Activated CD8-positive, alpha-beta memory T cell treated with anti-CD3 and anti-CD28 coated beads, Interleukin-2, amount 10 ng/mL, durations not matched to agents 7 days and 5 days (primary cell): ENCODE measurements at regions not wholly inside any gene's neighbourhood (a gene's known extent, or its start where the extent isn't known, plus 50 kb on each side); places are given as distances from the start of the nearest gene placed in this dataset.

Experiments
- ATAC-seq: fragments of 150-1000 bp; cut with Tn5 transposase; one replicate; pipeline ENCODE4 v1.10.0; 2021; ENCODE audit warnings: moderate library complexity
- CTCF ChIA-PET: fragments of 350-600 bp; sonication (Branson Sonifier 250); formaldehyde crosslinking; loops from one replicate; lab custom pipeline; 2021; ENCODE audit warnings: antibody characterized with exemption; lab: Charles Lee
- DNase-seq: peaks from one replicate; pipeline ENCODE4 v3.0.0-alpha.2; 2020
- H3K27ac Mint-ChIP-seq: one replicate; pipeline ENCODE4 v1.8.0; 2021; ENCODE audit warnings: mild to moderate bottlenecking, mixed read lengths
- H3K27me3 Mint-ChIP-seq: one replicate; pipeline ENCODE4 v1.8.0; 2021; ENCODE audit warnings: mixed read lengths
- H3K36me3 Mint-ChIP-seq: one replicate; pipeline ENCODE4 v1.8.0; 2021; ENCODE audit warnings: mild to moderate bottlenecking, mixed read lengths
- H3K4me1 Mint-ChIP-seq: one replicate; pipeline ENCODE4 v1.8.0; 2021; ENCODE audit warnings: mixed read lengths
- H3K4me3 Mint-ChIP-seq: one replicate; pipeline ENCODE4 v1.8.0; 2021; ENCODE audit warnings: mild to moderate bottlenecking, moderate library complexity, mixed read lengths
- H3K9me3 Mint-ChIP-seq: one replicate; pipeline ENCODE4 v1.8.0; 2022; ENCODE audit warnings: low read depth, mixed read lengths

GRCh38 chr3:146680617-146681016 lies 75.5 kb upstream of the PLSCR5 start:
- H3K36me3 Mint-ChIP-seq: no peaks in the 10 kb centered on the region

GRCh38 chr3:146679995-146680394 lies 74.8 kb upstream of the PLSCR5 start:
- ATAC-seq (no peak), DNase-seq (no peak)
- CTCF ChIA-PET: no interaction called here
- H3K27ac Mint-ChIP-seq: no peak overlapping the region
- no peaks in the 10 kb centered on the region for H3K27me3 Mint-ChIP-seq
- no peaks in the 10 kb centered on the region for H3K36me3 Mint-ChIP-seq
- no peaks in the 10 kb centered on the region for H3K4me1 Mint-ChIP-seq
- H3K9me3 Mint-ChIP-seq: no peaks in the 10 kb centered on the region
- H3K4me3 Mint-ChIP-seq: no peak overlapping the region

More at GRCh38 chr3:146680617-146681016, 75.5 kb upstream of the PLSCR5 start:
- ATAC-seq (no peak), DNase-seq (no peak)
- Mint-ChIP-seq H3K4me1 (no peaks in the 10 kb centered on the region), H3K27me3 (no peaks in the 10 kb centered on the region), H3K9me3 (no peaks in the 10 kb centered on the region), H3K4me3 (no peak overlapping the region), H3K27ac (no peak overlapping the region)
- CTCF ChIA-PET: no interaction called here

GRCh38 chr3:146679191-146679590 lies 74.0 kb upstream of the PLSCR5 start:
- no peak overlapping the region for H3K27ac Mint-ChIP-seq
- ATAC-seq (no peak), DNase-seq (no peak)
- H3K9me3 Mint-ChIP-seq: no peaks in the 10 kb centered on the region
- CTCF ChIA-PET: no interaction called here
- H3K36me3 Mint-ChIP-seq: no peaks in the 10 kb centered on the region
- no peak overlapping the region for H3K4me3 Mint-ChIP-seq
- H3K4me1 Mint-ChIP-seq: no peaks in the 10 kb centered on the region
- H3K27me3 Mint-ChIP-seq: no peaks in the 10 kb centered on the region

- no peaks in the 10 kb centered on the region for H3K4me1 Mint-ChIP-seq
- no peak overlapping the region for H3K4me3 Mint-ChIP-seq
- DNase-seq (no peak), ATAC-seq (no peak)
- H3K9me3 Mint-ChIP-seq: no peaks in the 10 kb centered on the region
- CTCF ChIA-PET: no interaction called here
- no peak overlapping the region for H3K27ac Mint-ChIP-seq
- no peaks in the 10 kb centered on the region for H3K36me3 Mint-ChIP-seq
- no peaks in the 10 kb centered on the region for H3K27me3 Mint-ChIP-seq
Measured at GRCh38 chr3:146672941-146673340, 67.8 kb upstream of the PLSCR5 start.

- H3K9me3 Mint-ChIP-seq: no peaks in the 10 kb centered on the region
- CTCF ChIA-PET: no interaction called here
- no peak overlapping the region for H3K27ac Mint-ChIP-seq
- no peak overlapping the region for H3K4me3 Mint-ChIP-seq
- H3K4me1 Mint-ChIP-seq: no peaks in the 10 kb centered on the region
- no peaks in the 10 kb centered on the region for H3K36me3 Mint-ChIP-seq
- DNase-seq: no peak
- ATAC-seq: no peak
- no peaks in the 10 kb centered on the region for H3K27me3 Mint-ChIP-seq
Measured at GRCh38 chr3:146664403-146664802, 59.3 kb upstream of the PLSCR5 start.

- Mint-ChIP-seq H3K27ac (no peak overlapping the region), H3K4me3 (no peak overlapping the region), H3K9me3 (no peaks in the 10 kb centered on the region), H3K36me3 (no peaks in the 10 kb centered on the region), H3K4me1 (no peaks in the 10 kb centered on the region), H3K27me3 (no peaks in the 10 kb centered on the region)
- CTCF ChIA-PET: no interaction called here
- ATAC-seq (no peak), DNase-seq (no peak)
Measured at GRCh38 chr3:146658841-146659240, 53.7 kb upstream of the PLSCR5 start.

DNA sequence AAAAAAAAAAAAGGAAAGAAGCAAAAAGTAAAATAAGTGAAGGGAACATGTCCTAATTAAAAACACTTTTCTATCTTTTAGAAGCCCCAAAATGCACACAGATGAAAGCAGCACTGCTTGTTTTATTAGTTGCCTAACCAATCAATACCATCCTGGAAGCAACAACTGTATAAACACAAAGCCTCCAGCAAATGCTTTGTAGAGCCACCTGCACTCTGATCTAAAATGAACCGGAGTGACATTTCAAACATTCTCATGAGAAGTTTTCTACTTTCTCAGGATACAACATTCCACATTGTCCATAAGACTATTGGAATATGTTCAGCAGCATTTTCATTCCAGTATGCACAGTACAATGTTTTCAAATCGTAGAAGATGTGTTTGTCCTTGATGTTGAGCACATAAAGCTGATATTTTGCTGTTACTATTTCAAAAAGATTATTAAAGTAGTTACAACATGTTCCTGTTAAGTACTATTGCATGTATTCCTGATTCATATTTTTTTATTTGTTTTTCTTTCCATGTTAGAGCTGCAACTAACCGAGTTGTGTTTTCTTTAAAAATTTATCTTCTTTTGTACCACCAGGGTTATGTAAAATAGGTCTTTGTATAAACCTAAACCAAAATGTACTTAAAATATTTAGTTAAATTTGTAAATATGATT lies 50.3 kb upstream of the PLSCR5 start:
- CTCF ChIA-PET: interaction anchor here (1.0 kb wide), 1 partner anchor 9 kb away, joined by 4 read pairs; no protein-coding TSS in a partner anchor

More for the DNA sequence above, 50.3 kb upstream of the PLSCR5 start:
- DNase-seq: no peak
- H3K4me1 Mint-ChIP-seq: no peaks in the 10 kb centered on the region
- no peak overlapping the region for H3K27ac Mint-ChIP-seq
- H3K27me3 Mint-ChIP-seq: no peaks in the 10 kb centered on the region
- H3K36me3 Mint-ChIP-seq: no peaks in the 10 kb centered on the region
- H3K9me3 Mint-ChIP-seq: no peaks in the 10 kb centered on the region
- no peak for ATAC-seq
- no peak overlapping the region for H3K4me3 Mint-ChIP-seq
